ENCODE measurements at regions not wholly inside any gene's neighbourhood (a gene's known extent, or its start where the extent isn't known, plus 50 kb on each side); places are given as distances from the start of the nearest gene placed in this dataset.

DNA sequence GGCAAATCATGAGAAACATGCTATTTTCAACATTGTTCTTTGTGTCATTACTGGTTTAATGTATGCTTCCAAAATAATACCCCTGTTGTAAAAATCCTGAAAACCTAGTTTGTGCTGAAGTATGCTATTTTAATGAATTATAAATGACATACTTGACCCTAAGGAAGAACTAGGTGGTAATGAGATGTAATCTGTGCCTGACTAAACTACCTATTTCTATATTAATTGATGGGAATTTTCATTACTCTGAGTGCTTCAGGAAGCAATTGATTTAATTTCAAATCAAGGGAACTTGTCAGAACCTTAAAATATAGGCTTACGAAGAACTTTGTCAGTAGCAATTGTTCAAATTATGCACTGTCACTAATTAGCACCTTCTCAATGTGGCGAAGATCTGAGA lies 1005.6 kb upstream of the SLC10A2 start:
- TF ChIP-seq, protein P1, sequence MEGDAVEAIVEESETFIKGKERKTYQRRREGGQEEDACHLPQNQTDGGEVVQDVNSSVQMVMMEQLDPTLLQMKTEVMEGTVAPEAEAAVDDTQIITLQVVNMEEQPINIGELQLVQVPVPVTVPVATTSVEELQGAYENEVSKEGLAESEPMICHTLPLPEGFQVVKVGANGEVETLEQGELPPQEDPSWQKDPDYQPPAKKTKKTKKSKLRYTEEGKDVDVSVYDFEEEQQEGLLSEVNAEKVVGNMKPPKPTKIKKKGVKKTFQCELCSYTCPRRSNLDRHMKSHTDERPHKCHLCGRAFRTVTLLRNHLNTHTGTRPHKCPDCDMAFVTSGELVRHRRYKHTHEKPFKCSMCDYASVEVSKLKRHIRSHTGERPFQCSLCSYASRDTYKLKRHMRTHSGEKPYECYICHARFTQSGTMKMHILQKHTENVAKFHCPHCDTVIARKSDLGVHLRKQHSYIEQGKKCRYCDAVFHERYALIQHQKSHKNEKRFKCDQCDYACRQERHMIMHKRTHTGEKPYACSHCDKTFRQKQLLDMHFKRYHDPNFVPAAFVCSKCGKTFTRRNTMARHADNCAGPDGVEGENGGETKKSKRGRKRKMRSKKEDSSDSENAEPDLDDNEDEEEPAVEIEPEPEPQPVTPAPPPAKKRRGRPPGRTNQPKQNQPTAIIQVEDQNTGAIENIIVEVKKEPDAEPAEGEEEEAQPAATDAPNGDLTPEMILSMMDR (IDR thresholded peaks at IDR 0.05): no peak
- TF ChIP-seq POLR2A (IDR thresholded peaks at IDR 0.05): no peak

All from breast epithelium (tissue), 3 donors.